Hepatocyte (in vitro differentiated cells): ENCODE measurements at regions not wholly inside any gene's neighbourhood (a gene's known extent, or its start where the extent isn't known, plus 50 kb on each side); places are given as distances from the start of the nearest gene placed in this dataset.

Source experiments
- CTCF ChIP-seq: fragments of 200-600 bp; sonication (generic); IDR thresholded peaks from 2 replicates; pipeline ENCODE4 v1.5.1; 2016; ENCODE audit warnings: antibody characterized with exemption, mild to moderate bottlenecking; ENCODE audit not compliant: poor library complexity
- EZH2 ChIP-seq: fragments of 200-600 bp; sonication (generic); IDR thresholded peaks from 2 replicates; pipeline ENCODE4 v1.6.1; 2016; ENCODE audit warnings: antibody characterized with exemption, mild to moderate bottlenecking, borderline replicate concordance

- TF ChIP-seq CTCF = no peak
- no peak for TF ChIP-seq EZH2
Observed at GRCh38 chr13:21974741-21975140, 303.9 kb downstream of the FGF9 start.
